GM19025 (cell line): ENCODE measurements at regions not wholly inside any gene's neighbourhood (a gene's known extent, or its start where the extent isn't known, plus 50 kb on each side); places are given as distances from the start of the nearest gene placed in this dataset.
A peak's percentile ranks its signal among the peaks of the same experiment; 100 is the strongest.

Experiments
- ATAC-seq: cut with Tn5 transposase; IDR thresholded peaks from one replicate; pipeline ENCODE4 v1.9.1; 2021; ENCODE audit warnings: mild to moderate bottlenecking, low read depth, moderate library complexity; ENCODE audit not compliant: unreplicated experiment

DNA sequence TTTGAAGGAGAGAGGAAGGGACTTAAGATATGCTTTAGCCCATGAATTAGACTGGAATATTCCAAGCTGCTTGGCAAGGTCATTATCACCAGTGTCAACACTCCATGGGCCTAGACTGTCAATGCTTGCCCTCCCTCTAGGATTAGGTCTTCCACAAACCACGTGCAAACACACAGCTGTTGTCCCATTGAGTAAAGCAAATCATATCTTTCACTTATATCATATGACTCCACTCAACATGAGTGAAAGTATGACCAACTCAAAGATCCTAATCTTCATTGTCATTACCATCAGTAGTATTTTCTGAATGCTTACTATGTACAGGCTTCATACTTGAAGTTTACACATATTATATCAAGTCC lies 57.0 kb upstream of the GRAMD2B start:
- no peak for ATAC-seq

DNA sequence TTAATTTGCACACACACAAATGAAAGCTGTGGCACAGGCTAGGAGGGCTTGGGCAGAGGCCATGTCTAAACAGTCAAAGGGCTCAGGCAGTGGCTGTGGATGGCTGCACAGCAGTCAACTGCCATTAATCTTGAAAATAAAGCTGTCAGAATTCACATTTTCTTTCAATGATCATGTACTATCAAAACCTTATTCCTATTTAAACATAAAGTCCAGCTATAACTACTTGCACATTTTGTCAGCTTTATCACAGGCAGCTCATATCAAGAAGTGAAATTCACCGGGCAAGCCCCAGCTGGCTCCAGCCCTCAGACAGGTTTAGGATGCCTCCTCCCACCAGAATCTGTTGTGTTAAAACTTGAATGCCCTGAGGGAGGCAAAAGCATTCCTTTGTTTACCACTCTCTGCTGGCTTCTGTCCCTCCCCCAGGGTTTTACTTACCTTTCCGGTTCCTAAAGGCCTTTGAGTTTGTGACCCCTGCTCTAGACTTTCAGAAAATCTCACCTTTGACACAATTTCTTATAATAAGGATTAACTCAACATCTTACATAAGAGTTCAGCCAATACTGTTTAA lies 54.9 kb upstream of the GRAMD2B start:
- peak; percentile 51 for ATAC-seq

DNA sequence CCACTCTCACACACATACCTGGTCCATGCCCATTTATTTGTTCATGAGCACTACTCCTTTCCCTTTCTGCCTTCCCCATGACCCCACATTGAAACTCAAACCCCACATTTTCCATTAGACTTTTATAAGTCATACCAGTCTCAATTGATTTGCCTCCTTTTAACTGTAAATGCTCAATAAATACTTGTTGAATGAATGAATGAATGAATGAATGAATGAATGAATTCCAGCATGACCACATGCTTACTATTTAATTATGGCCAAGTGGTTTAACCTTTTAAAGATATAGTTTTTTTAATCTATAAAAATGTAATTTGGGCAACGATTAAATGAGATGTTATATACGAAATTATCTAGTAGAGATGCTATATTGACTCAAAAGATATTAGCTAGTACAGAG lies 54.1 kb upstream of the GRAMD2B start:
- no peak for ATAC-seq

DNA sequence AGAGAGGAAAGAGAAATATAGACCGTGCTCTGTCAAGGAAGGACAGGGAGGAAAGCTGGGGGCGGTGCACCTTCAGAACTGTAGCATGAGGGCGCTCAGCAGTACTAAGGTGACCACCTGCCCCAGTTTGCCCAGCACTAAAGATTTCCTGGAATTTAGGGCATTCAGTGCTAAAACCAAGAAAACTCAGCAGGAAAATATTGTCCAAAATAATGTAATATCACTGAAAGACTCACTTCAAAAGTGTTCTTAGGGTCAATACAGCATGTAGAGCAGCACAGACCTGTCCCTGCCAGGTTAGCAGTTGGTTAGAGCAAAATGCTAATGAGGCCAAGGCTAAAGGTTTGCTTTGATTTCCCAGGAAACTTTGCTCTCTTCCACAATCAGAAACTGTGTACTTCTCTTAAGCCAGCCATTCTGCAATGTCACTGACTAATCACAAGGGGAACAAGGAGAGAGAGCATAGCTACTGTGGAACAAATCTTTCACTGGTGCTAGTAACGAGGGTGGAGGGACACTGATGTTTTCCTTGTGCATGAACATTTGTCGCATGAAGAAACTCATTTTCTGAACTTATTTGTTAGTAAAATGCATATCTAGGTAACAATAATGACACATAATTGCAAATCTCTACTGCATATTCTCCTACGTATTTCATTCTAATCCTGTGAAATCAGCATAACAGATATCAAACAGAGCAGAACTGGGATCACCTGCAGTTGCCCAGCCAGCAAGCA lies 53.0 kb upstream of the GRAMD2B start:
- no peak for ATAC-seq

- ATAC-seq = no peak
Measured at GRCh38 chr5:126370796-126371718, 52.2 kb upstream of the GRAMD2B start.

GRCh38 chr5:126373375-126374108 lies 49.7 kb upstream of the GRAMD2B start:
- no peak for ATAC-seq
